Body of pancreas (tissue), 4 donors: ENCODE measurements at regions not wholly inside any gene's neighbourhood (a gene's known extent, or its start where the extent isn't known, plus 50 kb on each side); places are given as distances from the start of the nearest gene placed in this dataset.

Experiments
- CTCF ChIP-seq, 7 experiments: fragments of 450-650 bp in 4 of 7; fragments of 200-600 bp in 3 of 7; sonication (generic) in 3 of 7; IDR thresholded peaks; one replicate each; pipeline ENCODE4 v1.5.1; 2016 to 2019; ENCODE audit warnings: antibody characterized with exemption in 7 of 7
- POLR2A ChIP-seq, 3 donors: fragments of 450-650 bp; IDR thresholded peaks; one replicate each; pipeline ENCODE4 v1.6.1; 2016; ENCODE audit warnings: antibody characterized with exemption in 3 of 3, mild to moderate bottlenecking in 2 of 3

- TF ChIP-seq CTCF (IDR thresholded peaks at IDR 0.05) (no peak), POLR2A (IDR thresholded peaks at IDR 0.05) (no peak)
Measured at GRCh38 chr5:172541773-172542136, 87.4 kb upstream of the SH3PXD2B start.
